ENCODE measurements at regions not wholly inside any gene's neighbourhood (a gene's known extent, or its start where the extent isn't known, plus 50 kb on each side); places are given as distances from the start of the nearest gene placed in this dataset.

- no peak for TF ChIP-seq REST (IDR thresholded peaks at IDR 0.05; ENCODE audit: unreplicated experiment)
- TF ChIP-seq EZH2phosphoT487 (IDR thresholded peaks at IDR 0.05; ENCODE audit: unreplicated experiment): no peak
- TF ChIP-seq STAT1 (IDR thresholded peaks at IDR 0.05; ENCODE audit: unreplicated experiment): no peak
- no peak for TF ChIP-seq NANOG (IDR thresholded peaks at IDR 0.05; ENCODE audit: borderline replicate concordance)
- 0 out of 2 replicates have a peak, but pooled peaks have one; percentile 35 for TF ChIP-seq POLR2AphosphoS5 (IDR thresholded peaks at IDR 0.05; ENCODE audit: low read depth)
- TF ChIP-seq CTCF (conservative IDR thresholded peaks at IDR 0.05; ENCODE audit: low read depth in 2 of 2): no peak
- 0 out of 2 replicates have a peak, but pooled peaks have one; percentile 22 for TF ChIP-seq ZNF331 (CRISPR knock-in tag; IDR thresholded peaks at IDR 0.05; ENCODE audit: low read depth)
- TF ChIP-seq, protein P1, sequence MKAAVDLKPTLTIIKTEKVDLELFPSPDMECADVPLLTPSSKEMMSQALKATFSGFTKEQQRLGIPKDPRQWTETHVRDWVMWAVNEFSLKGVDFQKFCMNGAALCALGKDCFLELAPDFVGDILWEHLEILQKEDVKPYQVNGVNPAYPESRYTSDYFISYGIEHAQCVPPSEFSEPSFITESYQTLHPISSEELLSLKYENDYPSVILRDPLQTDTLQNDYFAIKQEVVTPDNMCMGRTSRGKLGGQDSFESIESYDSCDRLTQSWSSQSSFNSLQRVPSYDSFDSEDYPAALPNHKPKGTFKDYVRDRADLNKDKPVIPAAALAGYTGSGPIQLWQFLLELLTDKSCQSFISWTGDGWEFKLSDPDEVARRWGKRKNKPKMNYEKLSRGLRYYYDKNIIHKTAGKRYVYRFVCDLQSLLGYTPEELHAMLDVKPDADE (IDR thresholded peaks at IDR 0.05): no peak
- TF ChIP-seq CREB1 (CRISPR knock-in tag; IDR thresholded peaks at IDR 0.05; ENCODE audit: low read depth): peak; percentile 40; the same call in 1 of the 2 replicates
These were observed 64.3 kb upstream of the WDR17 start (continued) for GRCh38 chr4:176001151-176002006.

- Histone ChIP-seq H4K20me1 (replicated peaks; ENCODE audit: insufficient read depth) (no peaks in the 10 kb centered on the region), H3K4me2 (peak overlapping the region; percentile 97), H2AFZ (peak overlapping the region; percentile 99), H3K4me3 (peak overlapping the region; percentile 85), H3K79me2 (replicated peaks; ENCODE audit: insufficient read depth) (no peaks in the 10 kb centered on the region), H3K27me3 (ENCODE audit: insufficient read depth) (peaks cover 34% of the 10 kb centered on the region), H3K27ac (ENCODE audit: low read depth) (no peak overlapping the region), H3K9me2 (ENCODE audit: insufficient read depth) (no peaks in the 10 kb centered on the region), H3F3A (replicated peaks; ENCODE audit: low read depth) (no peaks in the 10 kb centered on the region), H3K36me3 (ENCODE audit: insufficient read depth) (no peaks in the 10 kb centered on the region), H3K4me1 (ENCODE audit: insufficient read depth) (peaks cover 21% of the 10 kb centered on the region)
- H3K9me3 Mint-ChIP-seq: no peaks in the 10 kb centered on the region
- H3K4me1 Mint-ChIP-seq: peaks cover 37% of the 10 kb centered on the region
- peaks cover 13% of the 10 kb centered on the region for H3K27me3 Mint-ChIP-seq (ENCODE audit: insufficient read depth, low read depth, poor library complexity)
- DNase-seq (ENCODE audit: low spot score) (peak; percentile 78), ATAC-seq (peak; percentile 75)
- H3K36me3 Mint-ChIP-seq (ENCODE audit: low read depth): no peaks in the 10 kb centered on the region
- peak overlapping the region; percentile 85 for H3K4me3 Mint-ChIP-seq
- H3K27ac Mint-ChIP-seq: no peak overlapping the region
- TF ChIP-seq POLR2AphosphoS5 (IDR thresholded peaks at IDR 0.05; ENCODE audit: low read depth) (no peak), ZNF462 (CRISPR knock-in tag; IDR thresholded peaks at IDR 0.05) (no peak), STAT1 (IDR thresholded peaks at IDR 0.05; ENCODE audit: unreplicated experiment) (no peak)
These were observed 63.5 kb upstream of the WDR17 start for GRCh38 chr4:176002007-176002613.
